ENCODE measurements at regions not wholly inside any gene's neighbourhood (a gene's known extent, or its start where the extent isn't known, plus 50 kb on each side); places are given as distances from the start of the nearest gene placed in this dataset.

DNA sequence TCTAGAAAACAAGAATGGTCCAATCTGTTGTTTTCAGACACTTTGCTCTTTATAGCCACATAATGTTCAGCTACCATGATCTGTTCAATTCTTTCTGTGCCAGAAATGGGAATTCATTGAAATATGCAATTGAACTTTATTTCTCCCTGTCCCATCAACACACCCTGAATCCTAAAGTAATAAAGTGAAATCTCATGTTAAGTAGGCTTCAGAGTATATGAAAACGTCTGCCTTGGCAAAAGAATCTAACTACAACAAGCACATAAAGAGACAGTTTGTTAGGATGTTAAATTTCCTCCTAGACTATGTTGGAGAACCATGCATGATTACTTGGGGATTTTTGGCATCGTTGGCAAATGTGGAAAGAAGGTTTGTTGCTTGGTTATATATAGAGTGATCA lies 722.7 kb downstream of the XPNPEP1 start (continued):
- TF ChIP-seq, protein P1, sequence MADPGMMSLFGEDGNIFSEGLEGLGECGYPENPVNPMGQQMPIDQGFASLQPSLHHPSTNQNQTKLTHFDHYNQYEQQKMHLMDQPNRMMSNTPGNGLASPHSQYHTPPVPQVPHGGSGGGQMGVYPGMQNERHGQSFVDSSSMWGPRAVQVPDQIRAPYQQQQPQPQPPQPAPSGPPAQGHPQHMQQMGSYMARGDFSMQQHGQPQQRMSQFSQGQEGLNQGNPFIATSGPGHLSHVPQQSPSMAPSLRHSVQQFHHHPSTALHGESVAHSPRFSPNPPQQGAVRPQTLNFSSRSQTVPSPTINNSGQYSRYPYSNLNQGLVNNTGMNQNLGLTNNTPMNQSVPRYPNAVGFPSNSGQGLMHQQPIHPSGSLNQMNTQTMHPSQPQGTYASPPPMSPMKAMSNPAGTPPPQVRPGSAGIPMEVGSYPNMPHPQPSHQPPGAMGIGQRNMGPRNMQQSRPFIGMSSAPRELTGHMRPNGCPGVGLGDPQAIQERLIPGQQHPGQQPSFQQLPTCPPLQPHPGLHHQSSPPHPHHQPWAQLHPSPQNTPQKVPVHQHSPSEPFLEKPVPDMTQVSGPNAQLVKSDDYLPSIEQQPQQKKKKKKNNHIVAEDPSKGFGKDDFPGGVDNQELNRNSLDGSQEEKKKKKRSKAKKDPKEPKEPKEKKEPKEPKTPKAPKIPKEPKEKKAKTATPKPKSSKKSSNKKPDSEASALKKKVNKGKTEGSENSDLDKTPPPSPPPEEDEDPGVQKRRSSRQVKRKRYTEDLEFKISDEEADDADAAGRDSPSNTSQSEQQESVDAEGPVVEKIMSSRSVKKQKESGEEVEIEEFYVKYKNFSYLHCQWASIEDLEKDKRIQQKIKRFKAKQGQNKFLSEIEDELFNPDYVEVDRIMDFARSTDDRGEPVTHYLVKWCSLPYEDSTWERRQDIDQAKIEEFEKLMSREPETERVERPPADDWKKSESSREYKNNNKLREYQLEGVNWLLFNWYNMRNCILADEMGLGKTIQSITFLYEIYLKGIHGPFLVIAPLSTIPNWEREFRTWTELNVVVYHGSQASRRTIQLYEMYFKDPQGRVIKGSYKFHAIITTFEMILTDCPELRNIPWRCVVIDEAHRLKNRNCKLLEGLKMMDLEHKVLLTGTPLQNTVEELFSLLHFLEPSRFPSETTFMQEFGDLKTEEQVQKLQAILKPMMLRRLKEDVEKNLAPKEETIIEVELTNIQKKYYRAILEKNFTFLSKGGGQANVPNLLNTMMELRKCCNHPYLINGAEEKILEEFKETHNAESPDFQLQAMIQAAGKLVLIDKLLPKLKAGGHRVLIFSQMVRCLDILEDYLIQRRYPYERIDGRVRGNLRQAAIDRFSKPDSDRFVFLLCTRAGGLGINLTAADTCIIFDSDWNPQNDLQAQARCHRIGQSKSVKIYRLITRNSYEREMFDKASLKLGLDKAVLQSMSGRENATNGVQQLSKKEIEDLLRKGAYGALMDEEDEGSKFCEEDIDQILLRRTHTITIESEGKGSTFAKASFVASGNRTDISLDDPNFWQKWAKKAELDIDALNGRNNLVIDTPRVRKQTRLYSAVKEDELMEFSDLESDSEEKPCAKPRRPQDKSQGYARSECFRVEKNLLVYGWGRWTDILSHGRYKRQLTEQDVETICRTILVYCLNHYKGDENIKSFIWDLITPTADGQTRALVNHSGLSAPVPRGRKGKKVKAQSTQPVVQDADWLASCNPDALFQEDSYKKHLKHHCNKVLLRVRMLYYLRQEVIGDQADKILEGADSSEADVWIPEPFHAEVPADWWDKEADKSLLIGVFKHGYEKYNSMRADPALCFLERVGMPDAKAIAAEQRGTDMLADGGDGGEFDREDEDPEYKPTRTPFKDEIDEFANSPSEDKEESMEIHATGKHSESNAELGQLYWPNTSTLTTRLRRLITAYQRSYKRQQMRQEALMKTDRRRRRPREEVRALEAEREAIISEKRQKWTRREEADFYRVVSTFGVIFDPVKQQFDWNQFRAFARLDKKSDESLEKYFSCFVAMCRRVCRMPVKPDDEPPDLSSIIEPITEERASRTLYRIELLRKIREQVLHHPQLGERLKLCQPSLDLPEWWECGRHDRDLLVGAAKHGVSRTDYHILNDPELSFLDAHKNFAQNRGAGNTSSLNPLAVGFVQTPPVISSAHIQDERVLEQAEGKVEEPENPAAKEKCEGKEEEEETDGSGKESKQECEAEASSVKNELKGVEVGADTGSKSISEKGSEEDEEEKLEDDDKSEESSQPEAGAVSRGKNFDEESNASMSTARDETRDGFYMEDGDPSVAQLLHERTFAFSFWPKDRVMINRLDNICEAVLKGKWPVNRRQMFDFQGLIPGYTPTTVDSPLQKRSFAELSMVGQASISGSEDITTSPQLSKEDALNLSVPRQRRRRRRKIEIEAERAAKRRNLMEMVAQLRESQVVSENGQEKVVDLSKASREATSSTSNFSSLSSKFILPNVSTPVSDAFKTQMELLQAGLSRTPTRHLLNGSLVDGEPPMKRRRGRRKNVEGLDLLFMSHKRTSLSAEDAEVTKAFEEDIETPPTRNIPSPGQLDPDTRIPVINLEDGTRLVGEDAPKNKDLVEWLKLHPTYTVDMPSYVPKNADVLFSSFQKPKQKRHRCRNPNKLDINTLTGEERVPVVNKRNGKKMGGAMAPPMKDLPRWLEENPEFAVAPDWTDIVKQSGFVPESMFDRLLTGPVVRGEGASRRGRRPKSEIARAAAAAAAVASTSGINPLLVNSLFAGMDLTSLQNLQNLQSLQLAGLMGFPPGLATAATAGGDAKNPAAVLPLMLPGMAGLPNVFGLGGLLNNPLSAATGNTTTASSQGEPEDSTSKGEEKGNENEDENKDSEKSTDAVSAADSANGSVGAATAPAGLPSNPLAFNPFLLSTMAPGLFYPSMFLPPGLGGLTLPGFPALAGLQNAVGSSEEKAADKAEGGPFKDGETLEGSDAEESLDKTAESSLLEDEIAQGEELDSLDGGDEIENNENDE (IDR thresholded peaks at IDR 0.05; ENCODE audit: insufficient replicate concordance, low read length): no peak
- no peak for TF ChIP-seq BCL11A (IDR thresholded peaks at IDR 0.05; ENCODE audit: low read depth in 2 of 2, low read length in 2 of 2)
